ENCODE measurements at regions not wholly inside any gene's neighbourhood (a gene's known extent, or its start where the extent isn't known, plus 50 kb on each side); places are given as distances from the start of the nearest gene placed in this dataset.

DNA sequence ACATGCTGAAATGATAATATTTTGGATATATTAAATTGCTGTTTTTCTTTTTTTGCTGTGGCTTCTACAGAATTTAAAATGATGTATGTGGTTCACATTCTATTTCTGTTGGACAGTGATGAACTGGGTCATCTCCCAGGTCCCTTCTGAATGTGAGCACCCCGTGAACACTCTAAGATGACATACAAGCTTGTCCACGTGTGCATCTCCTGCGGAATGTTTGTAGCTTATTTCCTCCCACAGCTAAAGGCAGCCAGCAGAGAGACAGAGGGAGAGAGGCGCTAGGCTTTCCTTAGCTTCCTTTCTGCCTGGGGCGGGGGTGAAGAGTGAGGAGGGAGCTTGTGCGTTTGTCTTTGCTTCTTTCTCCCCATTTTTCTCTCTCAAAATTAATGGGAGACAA, 219.1 kb downstream of the EMX2 start:
- no peaks in the 10 kb centered on the region for H3K9me3 ChIP-seq (replicated peaks in 1 of 2; ENCODE audit: control insufficient read depth in 1 of 2, insufficient read depth in 1 of 2, low read length in 2 of 2)
- H3K9ac ChIP-seq (ENCODE audit: insufficient read depth, low read length, poor library complexity, severe bottlenecking), result no peak overlapping the region
- intact Hi-C loops (cut with micrococcal nuclease), result no loop called here
- 80% methylated on average over 2 of the region's 6 CpGs for WGBS (ENCODE audit: insufficient coverage)
- H3K4me2 ChIP-seq (replicated peaks; ENCODE audit: extremely low read depth, low read length, poor library complexity, severe bottlenecking), result no peak overlapping the region
- H3K4me1 Mint-ChIP-seq, result no peaks in the 10 kb centered on the region
- H3K27me3 Mint-ChIP-seq (ENCODE audit: low read depth in 3 of 3), result peaks cover 4 to 12% (median 5%) of the 10 kb centered on the region in 3 donors
- H3K27ac Mint-ChIP-seq, result no peak overlapping the region
- H3K79me2 ChIP-seq (ENCODE audit: insufficient read depth, low read length), result no peaks in the 10 kb centered on the region
- DNase-seq, result no peak
- TF ChIP-seq, protein P1, sequence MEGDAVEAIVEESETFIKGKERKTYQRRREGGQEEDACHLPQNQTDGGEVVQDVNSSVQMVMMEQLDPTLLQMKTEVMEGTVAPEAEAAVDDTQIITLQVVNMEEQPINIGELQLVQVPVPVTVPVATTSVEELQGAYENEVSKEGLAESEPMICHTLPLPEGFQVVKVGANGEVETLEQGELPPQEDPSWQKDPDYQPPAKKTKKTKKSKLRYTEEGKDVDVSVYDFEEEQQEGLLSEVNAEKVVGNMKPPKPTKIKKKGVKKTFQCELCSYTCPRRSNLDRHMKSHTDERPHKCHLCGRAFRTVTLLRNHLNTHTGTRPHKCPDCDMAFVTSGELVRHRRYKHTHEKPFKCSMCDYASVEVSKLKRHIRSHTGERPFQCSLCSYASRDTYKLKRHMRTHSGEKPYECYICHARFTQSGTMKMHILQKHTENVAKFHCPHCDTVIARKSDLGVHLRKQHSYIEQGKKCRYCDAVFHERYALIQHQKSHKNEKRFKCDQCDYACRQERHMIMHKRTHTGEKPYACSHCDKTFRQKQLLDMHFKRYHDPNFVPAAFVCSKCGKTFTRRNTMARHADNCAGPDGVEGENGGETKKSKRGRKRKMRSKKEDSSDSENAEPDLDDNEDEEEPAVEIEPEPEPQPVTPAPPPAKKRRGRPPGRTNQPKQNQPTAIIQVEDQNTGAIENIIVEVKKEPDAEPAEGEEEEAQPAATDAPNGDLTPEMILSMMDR (IDR thresholded peaks at IDR 0.05), result no peak
- no peaks in the 10 kb centered on the region for H3K9me3 Mint-ChIP-seq
- no peak overlapping the region for H2AFZ ChIP-seq (ENCODE audit: insufficient read depth, low read depth, low read length, poor library complexity, severe bottlenecking)
- H3K4me3 ChIP-seq (replicated peaks in 1 of 3; ENCODE audit: low read depth in 2 of 3, low read length in 3 of 3), result no peak overlapping the region
- H3K4me1 ChIP-seq (ENCODE audit: control insufficient read depth in 1 of 2, insufficient read depth in 2 of 2, low read length in 2 of 2), result no peaks in the 10 kb centered on the region
- H3K4me3 Mint-ChIP-seq, result no peak overlapping the region
- no peak overlapping the region for H3K27ac ChIP-seq (ENCODE audit: low read depth in 1 of 2, low read length in 2 of 2)
- H4K20me1 ChIP-seq (ENCODE audit: insufficient read depth, low read length), result no peaks in the 10 kb centered on the region
- no peaks in the 10 kb centered on the region for H3K36me3 ChIP-seq (replicated peaks in 1 of 2; ENCODE audit: control insufficient read depth in 1 of 2, insufficient read depth in 2 of 2, low read length in 2 of 2)
- no peaks in the 10 kb centered on the region for H3K36me3 Mint-ChIP-seq
- H3K27me3 ChIP-seq (ENCODE audit: control insufficient read depth in 2 of 2, insufficient read depth in 2 of 2, low read length in 2 of 2), result no peaks in the 10 kb centered on the region

DNA sequence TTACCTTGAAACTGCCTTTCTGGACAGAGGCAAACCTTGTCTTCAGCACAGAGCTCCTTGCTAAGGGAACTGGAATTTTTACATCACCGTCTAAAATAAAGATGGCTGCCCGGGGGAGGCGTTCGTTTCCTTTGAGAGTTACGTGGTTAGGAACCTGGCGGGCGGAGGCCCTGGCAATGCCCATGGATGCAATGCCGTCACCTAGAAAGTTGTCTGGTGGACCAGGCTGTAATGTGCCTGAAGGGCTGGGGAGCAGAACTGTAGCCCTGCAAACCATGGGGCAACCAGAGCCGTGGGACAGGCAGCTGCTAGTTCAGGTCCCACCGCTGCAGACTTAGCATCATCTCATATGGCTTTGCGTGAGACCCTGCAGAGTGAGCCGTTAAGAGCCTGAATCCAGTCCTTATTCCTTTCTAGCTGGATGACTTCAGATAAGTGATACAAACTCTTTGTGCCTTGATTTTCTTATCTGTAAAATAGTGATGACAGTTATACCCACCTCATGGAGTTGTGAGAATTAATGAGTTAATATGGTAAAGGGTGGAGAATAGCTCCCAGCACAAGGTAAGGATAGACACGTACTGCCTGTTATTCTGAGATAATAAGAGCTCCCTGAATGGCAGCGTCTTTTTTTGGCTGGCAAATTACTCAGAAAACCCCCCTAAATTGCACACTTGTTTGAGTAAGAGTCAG, 219.7 kb downstream of the EMX2 start:
- H2AFZ ChIP-seq (ENCODE audit: insufficient read depth, low read depth, low read length, poor library complexity, severe bottlenecking), result no peak overlapping the region
- H3K79me2 ChIP-seq (ENCODE audit: insufficient read depth, low read length), result no peaks in the 10 kb centered on the region
- 91% methylated on average over 11 of the region's 14 CpGs for WGBS (ENCODE audit: insufficient coverage)
- H3K4me1 ChIP-seq (ENCODE audit: control insufficient read depth in 1 of 2, insufficient read depth in 2 of 2, low read length in 2 of 2), result no peaks in the 10 kb centered on the region
- no peak for DNase-seq
- no peak overlapping the region for H3K9ac ChIP-seq (ENCODE audit: insufficient read depth, low read length, poor library complexity, severe bottlenecking)
- intact Hi-C loops (cut with micrococcal nuclease), result no loop called here
- H3K36me3 ChIP-seq (replicated peaks in 1 of 2; ENCODE audit: control insufficient read depth in 1 of 2, insufficient read depth in 2 of 2, low read length in 2 of 2), result no peaks in the 10 kb centered on the region
- TF ChIP-seq, protein P1 (IDR thresholded peaks at IDR 0.05), result no peak
- no peak overlapping the region for H3K4me2 ChIP-seq (replicated peaks; ENCODE audit: extremely low read depth, low read length, poor library complexity, severe bottlenecking)
- H3K36me3 Mint-ChIP-seq, result no peaks in the 10 kb centered on the region
- H3K4me1 Mint-ChIP-seq, result no peaks in the 10 kb centered on the region
- no peaks in the 10 kb centered on the region for H3K9me3 ChIP-seq (replicated peaks in 1 of 2; ENCODE audit: control insufficient read depth in 1 of 2, insufficient read depth in 1 of 2, low read length in 2 of 2)
- no peaks in the 10 kb centered on the region for H4K20me1 ChIP-seq (ENCODE audit: insufficient read depth, low read length)
- H3K4me3 Mint-ChIP-seq, result no peak overlapping the region
- H3K9me3 Mint-ChIP-seq, result no peaks in the 10 kb centered on the region
- no peak overlapping the region for H3K27ac ChIP-seq (ENCODE audit: low read depth in 1 of 2, low read length in 2 of 2)
- H3K27me3 ChIP-seq (ENCODE audit: control insufficient read depth in 2 of 2, insufficient read depth in 2 of 2, low read length in 2 of 2), result no peaks in the 10 kb centered on the region
- H3K27ac Mint-ChIP-seq, result no peak overlapping the region
- H3K27me3 Mint-ChIP-seq (ENCODE audit: low read depth in 3 of 3), result peaks cover 4 to 12% (median 5%) of the 10 kb centered on the region in 3 donors
- H3K4me3 ChIP-seq (replicated peaks in 1 of 3; ENCODE audit: low read depth in 2 of 3, low read length in 3 of 3), result no peak overlapping the region

Data from CD14-positive monocyte (primary cell).